ENCODE measurements at regions not wholly inside any gene's neighbourhood (a gene's known extent, or its start where the extent isn't known, plus 50 kb on each side); places are given as distances from the start of the nearest gene placed in this dataset.
"Not testable (repeated sequence)": the region's sequence is repeated elsewhere in the genome, so short reads cannot be mapped to it uniquely, and the experiment has no call there.

DNA sequence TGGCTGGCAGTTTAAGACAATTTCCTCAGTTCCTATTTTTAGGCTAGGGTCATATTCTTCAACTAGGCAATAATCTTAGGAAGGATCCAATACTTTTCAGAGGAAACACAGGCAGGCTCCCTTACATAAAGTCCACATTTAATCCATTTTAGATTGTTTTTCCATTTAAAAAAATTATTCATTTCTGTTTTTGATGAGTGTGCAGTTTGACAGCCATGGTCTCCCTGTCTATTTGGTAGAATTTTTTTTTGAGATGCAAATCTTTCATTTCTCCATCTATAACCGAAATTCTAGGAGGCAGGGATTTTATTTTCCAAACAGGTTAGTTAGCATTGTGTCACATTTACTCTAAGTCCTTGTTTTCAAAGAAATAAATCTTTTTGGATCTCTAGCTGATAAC is 326.8 kb downstream of the PPP4R3C start:
- no peak for DNase-seq

DNA sequence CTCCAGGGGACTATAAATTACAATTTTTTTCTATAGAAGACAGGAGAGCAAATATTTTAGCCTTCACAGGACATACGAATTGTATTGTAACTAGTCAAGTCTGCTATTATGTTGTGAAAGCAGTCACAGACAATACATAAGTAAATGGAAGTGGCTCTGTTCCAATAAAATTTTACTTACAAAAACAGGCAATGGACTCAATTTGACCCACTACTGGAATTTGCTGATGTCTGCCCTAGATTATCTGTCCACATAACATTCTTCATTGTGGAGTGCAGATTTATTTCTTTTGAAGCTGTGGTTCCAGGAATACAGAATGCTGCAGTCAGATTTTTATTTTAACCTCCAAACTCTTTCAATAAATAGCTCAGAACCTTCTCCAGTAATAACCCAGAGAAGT is 330.3 kb downstream of the PPP4R3C start:
- no peak for DNase-seq

DNA sequence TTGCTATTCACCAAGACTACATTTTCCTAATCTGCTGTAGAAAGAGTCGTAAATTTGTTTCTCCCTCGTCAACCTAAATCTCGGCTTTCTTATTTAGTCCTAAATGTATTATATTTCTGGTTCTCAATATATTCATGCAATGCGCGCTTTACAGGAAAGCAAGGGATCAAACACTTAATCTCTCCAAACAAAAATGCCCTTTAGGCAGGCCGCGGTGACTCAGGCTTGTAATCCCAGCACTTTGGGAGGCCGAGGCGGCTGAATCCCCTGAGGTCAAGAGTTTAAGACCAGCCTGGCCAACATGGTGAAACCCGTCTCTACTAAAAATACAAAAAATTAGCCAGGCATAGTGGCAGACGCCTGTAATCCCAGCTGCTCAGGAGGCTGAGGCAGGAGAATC is 376.0 kb downstream of the PPP4R3C start:
- DNase-seq = not testable (repeated sequence)

DNA sequence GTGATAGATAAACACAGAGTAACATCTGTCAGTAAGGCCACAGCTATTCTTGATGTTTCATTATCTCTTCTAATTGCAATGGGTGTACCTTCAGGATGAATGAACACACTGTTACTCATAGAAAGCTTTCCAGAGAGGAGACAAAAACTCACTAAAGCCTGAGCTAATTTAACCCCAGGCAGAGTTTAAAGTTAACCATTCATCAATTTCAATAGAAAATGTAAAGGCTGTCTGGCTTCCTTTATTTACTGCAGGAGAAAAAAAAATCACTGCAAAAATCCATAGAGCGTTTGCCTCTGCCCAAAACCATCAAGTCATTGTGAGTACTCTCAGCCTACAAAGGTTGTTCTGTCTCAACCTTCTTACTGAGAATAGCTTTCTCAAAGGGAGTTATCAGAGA is 376.9 kb downstream of the PPP4R3C start:
- no peak for DNase-seq

DNA sequence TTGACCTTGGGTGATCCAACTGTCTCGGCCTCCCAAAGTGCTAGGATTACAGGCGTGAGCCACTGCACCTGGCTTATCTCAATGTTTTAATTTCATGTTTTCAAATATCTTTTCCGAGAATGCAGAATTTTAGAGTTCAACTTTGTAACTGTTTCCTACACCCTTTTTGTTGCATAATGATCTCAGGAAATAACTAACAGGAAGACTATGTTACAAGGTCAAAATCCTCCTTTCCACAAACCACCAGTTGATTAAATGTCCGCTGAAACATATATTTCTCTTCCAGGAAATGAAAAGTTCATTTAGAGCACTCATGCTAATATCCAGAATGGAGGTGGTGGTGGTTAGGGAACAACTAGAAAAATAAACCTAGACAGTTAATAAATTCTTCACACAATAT is 377.8 kb downstream of the PPP4R3C start:
- DNase-seq = no peak

DNA sequence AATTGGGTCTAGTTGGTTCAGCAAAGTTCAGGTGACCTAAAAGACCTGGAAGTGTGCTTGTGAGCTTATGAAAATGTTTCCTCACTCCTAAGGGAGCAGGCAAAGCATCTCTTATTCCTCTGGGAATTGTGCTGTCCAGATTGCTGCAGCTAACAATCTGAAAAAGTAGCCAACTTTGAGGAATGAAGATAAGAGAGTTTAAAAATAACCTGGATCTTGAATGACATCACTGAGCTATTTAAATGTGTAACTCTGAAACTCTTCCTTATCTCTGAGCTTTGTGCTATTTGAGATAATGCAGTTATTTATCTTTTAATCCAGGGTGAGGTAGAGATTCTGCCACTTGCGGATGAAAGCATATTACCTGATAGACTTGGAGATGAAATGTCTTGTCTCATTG is 384.8 kb downstream of the PPP4R3C start:
- DNase-seq = no peak

DNA sequence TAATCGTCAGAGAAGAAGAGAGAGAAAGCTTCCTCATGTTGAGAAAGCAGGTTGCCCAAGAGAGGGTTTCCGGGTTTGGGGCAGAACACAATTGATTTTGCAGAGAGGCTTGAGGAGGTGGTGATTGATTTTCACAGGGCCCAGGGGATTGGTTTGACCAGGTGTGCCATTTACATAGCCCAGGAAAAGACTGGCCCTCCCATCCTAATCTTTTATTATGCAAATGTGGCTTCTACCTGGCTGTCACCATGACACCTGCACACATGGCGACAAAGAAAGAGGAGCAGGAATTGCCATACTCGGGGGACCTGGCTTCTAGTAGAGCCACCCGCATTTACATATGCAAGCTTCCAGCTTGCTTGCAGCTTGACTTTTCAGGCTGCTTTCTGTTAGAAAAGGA is 405.3 kb downstream of the PPP4R3C start:
- DNase-seq = no peak

DNA sequence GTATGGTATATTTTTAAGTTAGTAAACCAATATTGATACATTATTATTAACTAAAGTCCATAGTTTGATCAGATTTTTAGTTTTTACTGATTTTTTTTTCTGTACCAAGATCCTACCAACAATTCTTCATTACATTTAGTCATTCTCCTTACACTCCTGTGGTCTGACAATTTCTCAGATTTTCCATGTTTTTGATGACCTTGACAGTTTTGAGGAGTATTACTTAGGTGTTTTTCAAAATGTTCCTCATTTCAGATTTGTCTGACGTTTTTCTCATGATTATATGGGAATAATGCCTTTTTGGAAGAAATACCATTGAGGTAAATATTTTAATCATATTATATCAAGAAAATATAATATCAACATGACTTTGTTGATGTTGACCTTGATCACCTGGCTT is 423.8 kb downstream of the PPP4R3C start:
- no peak for DNase-seq

DNA sequence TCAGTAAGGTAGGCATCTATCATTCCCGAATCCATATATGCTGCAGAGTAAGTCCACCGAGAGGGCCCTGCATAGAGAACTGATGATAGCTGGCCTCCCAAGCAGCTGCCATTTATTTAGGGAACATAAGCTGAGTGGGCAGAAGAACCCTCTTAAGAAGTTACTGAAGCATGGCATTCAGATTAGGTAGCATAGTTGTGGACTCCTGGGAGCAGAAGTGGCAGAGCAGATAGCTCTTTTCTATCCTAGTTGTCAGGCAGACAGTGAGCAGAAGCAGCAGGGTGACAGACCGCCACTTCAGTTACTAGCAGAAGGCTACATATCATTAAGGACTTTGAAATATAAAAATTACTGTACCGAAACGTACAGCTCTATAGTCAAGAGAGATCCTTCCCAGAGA is 454.7 kb downstream of the PPP4R3C start:
- peak; percentile 91 for DNase-seq

DNA sequence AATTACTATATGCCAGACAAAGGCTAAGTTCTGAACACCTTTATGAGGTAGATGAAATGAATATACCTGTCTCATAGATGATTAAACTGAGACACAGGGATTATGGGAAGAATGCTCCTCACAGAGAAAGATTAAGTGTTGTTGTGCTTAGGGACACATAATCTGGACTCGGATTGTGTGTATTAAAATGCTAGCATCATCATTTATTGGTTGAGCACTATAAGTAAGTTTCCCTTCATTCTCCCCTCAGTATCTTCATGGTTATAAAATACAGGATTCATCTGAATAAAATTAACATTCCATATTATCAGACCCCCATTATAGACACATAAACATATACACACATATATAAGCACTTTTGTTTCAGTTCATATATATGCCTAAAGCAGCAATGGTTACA is 463.5 kb downstream of the PPP4R3C start:
- DNase-seq = no peak

DNA sequence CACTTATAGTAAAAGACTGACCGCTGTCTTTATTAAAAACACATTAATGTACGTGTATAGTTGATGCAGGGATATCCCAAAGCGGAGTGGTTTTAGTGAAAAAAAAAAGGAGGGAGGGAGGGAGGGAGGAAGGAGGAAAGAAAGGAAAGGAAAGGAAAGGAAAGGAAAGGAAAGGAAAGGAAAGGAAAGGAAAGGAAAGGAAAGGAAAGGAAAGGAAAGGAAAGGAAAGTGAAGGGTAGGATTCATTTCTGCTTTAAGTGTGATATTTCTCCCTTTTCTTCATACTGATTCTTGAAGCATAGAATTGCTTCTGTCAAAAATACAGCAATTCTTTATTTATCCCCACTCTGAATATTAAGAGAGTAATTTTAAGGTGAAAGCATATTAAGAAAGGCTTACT is 504.9 kb downstream of the PPP4R3C start:
- no peak for DNase-seq

DNA sequence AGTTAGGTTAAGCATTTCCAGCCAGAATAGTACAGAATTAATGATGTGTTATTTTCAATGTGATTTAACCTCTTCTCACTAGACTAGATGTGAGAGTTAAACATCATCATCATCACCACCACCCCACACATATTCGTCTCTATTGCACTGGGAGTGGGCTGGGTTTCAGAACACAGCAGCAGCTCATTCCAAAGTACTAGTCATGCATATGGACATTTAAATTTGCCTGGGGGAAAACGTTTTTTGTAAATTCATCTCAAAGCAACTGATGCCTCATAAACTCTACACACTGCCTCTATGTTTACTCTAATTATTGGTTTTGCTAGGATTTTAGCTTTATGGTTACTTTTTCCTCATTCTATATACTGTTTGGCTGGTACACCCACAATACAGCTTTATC is 509.1 kb downstream of the PPP4R3C start:
- DNase-seq = no peak

DNA sequence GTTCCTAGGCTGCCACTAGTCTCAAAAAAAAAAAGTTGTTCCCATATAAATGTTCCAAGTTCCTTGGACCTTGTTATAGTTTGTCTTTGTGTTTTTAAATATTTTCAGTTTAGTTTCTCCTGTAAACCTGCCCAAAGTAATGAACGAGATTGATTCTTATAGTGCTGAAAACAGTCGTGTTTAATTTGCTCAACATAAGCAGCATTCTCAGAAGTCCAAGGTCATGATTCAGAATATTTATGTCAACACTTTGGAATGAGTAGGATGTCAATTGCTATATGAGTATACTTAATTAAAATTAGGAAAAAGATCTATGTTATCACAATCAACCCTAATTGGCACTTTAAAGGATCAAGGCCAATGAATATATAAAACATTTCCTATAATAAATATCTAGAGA is 510.9 kb downstream of the PPP4R3C start:
- DNase-seq = no peak

DNA sequence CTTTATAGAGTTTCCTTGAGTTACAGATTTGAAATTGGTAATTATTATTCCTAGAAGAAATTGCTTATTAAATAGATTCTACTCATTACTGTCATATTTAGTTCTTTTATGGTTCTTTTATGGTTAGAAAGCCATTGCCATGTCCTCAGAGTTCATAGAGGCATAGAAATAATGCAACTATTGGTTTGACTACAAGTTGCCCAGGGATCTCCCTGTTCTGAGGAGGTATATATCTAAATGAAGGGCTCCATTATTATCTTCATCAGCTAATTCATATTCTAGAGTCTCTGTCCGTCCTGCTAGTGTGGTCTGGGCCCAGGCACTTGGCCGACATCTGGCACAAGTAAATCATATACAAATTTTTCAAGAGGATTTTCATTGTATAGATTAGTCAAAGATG is 535.7 kb downstream of the PPP4R3C start:
- no peak for DNase-seq

DNA sequence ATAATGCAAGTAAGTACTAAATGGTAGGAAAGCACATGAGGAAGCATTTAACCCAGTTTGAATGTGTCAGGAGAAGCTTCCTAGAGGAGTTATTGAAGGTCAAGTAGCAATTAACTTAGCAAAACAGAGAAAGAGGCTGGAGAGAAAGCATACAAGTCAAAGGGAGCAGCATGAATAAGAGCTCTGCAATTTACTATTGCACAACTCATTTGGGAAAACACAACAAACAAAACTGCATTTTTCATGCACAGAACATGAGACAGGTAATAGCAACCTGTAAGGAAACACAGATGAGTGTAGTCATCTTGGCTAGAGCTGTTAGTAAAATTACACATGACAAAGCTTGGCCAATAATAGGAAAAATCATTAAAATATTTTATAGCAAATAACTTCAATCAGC is 538.1 kb downstream of the PPP4R3C start:
- no peak for DNase-seq

DNA sequence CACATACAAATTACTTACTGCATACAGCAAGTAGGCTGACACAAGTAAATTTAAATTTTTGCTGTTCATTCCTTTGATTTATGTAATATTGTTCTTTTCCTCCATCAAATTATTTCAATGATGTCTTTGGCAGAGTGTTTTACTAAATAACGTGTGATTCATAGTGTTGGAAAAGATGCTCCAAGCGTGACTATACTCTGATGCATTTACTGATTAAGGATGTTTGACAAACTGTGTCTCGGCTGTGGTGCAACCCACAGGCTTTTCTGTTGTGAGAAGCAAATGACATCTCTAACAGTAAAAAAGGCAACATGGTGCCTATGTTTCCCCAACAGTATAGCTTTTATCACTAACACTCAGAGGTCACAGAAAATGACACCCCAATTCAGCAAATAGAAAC is 540.9 kb downstream of the PPP4R3C start:
- DNase-seq = no peak

DNA sequence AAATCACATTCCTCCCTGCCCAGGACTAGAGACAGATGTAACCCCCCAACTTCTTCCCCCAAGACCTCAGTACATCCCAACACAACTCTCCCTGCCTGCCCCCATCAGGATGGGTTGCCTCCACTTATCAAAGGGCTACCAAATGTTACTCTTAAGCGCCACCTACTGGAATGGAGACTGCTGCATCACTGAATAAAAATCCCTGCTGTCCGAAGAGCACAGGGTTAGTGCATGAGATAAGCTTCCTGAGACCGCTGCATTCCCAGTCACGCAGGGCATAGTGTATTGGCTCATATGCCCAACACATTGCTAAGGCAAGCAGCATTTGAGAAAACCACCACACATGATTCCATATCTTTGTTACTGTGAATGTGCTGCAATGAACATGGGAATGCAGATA is 544.5 kb downstream of the PPP4R3C start:
- DNase-seq = no peak

DNA sequence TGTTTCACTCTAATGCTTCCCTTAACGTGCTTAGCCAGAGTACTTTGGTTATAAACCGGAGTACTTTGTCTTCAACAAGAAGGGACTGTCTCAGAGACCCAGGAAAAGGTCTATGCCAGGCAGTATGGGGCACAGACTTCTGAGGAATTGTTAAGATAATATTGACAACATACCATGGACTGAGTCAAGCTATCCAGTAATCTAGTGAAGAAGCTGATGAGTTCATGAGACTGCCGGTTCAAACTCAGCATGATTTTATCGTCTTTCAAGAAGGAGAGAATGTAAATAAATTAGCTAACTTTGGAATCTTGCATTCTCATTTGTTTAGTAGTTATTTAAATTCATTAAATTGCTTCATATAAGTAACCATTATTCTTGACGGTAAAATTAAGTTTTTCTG is 546.1 kb downstream of the PPP4R3C start:
- no peak for DNase-seq

DNA sequence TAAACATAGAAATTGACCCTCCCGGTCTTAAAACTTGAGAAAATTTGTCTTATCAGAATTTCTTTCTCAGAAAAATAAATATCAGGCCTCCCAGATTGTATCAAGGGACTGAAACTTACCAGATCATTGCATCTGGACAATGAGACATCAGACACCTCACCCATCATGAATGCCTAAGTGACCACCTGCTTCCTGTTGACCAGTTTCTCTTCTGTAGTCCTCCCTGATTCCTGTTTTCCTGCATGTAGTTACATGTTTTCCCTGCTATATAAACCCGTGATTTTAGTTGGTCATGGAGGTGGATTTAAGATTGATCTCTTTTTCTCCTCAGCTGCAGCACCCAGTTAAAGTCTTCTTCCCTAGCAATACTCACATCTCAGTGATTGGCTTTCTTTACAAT is 548.1 kb downstream of the PPP4R3C start:
- no peak for DNase-seq

DNA sequence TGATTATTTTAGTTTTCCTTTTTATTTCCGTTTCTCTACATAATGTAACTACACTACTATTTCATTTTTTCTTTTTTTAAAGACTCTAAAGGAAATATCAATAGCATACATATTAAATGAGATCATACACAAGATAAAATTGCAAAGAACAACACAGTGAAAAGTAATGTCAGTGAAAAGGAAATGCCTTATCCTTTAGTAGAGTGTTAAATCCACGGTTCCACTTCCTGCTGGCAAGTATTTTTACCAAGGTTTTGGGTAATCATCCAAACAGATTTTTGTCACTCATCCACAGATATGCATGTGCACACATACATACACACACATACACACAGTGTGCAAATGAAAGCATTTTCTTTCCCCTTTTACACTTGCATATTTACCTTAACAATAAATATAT is 548.9 kb downstream of the PPP4R3C start:
- no peak for DNase-seq

DNA sequence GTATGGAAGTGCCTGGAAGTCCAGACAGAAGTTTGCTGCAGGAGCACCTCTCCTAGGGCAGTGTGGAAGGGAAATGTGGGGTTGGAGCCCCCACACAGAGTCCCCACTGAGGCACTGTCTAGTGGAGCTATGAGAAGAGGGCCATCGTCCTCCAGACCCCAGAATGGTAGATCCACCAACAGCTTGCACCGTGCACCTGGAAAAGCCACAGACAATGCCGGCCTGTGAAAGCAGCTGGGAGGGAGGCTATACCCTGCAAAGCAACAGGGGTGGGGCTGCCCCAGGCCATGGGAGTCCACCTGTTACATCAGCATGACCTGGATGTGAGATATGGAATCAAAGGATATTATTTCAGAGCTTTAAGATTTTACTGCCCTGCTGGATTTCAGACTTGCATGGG is 551.4 kb downstream of the PPP4R3C start:
- DNase-seq = not testable (repeated sequence)

DNA sequence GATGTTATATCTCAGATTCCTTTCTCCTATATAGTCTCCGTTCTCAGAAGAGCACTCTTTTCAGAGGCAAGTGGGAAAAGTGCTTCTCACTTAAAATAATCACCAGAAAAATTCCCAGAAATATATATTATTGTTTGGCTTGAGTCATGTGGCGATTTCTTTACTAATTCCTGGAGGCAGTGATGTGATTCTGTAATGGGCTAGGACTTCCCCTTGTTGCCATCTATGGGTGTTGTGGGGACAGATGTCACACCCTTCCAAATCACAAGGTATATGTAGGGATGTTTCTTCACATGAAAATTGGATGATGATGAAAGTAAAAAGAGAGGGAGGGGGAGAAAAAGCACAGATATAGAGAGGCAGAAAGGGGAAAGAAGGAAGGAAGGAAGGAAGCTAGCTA is 553.4 kb downstream of the PPP4R3C start:
- DNase-seq = no peak

DNA sequence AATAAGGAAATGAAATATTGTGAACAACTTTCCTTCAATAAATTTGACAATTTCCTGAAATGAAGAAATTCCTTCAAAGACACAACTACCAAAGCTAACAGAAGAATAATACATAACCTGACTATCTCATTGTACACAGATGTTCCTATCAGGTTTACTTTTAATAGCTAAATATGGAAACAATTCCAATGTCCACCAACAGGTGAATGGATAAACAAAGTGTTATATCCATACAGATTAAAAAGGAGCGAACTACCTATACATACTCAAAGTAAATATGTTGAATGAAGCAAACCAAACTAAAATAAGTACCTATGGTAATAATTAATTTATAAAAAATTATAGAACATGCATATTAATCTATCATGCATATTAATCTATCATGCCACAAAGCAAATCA is 554.9 kb downstream of the PPP4R3C start:
- no peak for DNase-seq

DNA sequence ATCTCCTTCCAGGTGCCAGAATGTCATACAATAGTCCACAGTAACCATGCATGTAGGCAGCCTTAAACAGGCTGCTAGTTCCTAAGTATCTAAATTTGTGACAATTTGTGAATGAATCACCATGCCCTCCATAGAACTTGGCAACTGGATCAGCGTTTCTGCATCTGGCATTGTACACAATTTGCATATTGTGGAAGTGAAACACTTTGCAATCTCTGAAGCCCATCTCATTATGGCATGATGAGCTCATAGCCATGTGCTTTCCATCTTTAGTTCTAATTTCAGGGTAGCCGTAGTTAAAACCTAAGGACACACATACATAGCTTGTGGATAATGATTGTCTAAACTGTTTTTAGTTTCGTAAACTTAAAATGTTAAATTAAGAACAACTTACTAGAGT is 573.6 kb downstream of the PPP4R3C start:
- peak; percentile 40 for DNase-seq

DNA sequence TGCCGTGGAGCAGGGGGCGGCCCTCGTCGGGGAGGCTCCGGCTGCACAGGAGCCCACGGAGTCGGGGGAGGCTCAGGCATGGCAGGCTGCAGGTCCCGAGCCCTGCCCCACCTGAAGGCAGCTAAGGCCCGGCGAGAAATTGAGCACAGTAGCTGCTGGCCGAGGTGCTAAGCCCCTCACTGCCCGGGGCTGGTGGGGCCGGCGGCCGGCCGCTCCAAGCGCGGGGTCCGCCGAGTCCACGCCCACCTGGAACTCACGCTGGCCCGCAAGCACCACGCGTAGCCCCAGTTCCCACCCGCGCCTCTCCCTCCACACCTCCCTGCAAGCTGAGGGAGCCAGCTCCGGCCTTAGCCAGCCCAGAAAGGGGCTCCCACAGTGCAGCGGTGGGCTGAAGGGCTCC is 589.4 kb downstream of the PPP4R3C start:
- DNase-seq = no peak

DNA sequence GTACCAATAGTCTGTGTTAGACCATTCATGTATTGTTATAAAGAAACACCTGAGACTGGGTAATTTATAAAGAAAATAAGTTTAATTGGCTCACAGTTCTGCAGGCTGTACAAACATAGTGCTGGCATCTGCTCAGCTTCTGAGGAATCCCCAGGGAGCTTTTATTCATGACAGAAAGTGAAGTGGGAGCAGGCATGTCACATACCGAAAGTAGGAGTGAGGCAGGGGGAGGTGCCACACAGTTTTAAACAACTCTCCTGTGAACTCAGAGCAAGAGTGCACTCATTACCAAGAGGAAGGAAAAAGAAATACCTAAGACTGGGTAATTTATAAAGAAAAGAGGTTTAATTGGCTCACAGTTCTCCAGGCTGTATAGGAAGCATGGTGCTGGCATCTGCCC is 591.2 kb downstream of the PPP4R3C start:
- DNase-seq = no peak

Data from DMS 273 treated with DMSO at 0.1 percent for 48 hours (cell line).